Loucy (cell line): ENCODE measurements at regions not wholly inside any gene's neighbourhood (a gene's known extent, or its start where the extent isn't known, plus 50 kb on each side); places are given as distances from the start of the nearest gene placed in this dataset.

Experiments used
- H2AFZ ChIP-seq: fragments of 200-600 bp; sonication (generic); 2 replicates; pipeline ENCODE4 v1.6.0; 2016; ENCODE audit warnings: antibody characterized with exemption, mild to moderate bottlenecking, low read length, moderate library complexity
- H3F3A ChIP-seq: fragments of 200-600 bp; 2 replicates; pipeline ENCODE4 v1.6.0; 2016; ENCODE audit warnings: antibody characterized with exemption, low read depth, mild to moderate bottlenecking
- H3K27me3 ChIP-seq: fragments of 200-600 bp; sonication (generic); 2 replicates; pipeline ENCODE4 v1.6.1; 2014; ENCODE audit warnings: low read length, mild to moderate bottlenecking; ENCODE audit not compliant: insufficient read depth, poor library complexity, severe bottlenecking
- H3K36me3 ChIP-seq: fragments of 200-600 bp; sonication (generic); 2 replicates; pipeline ENCODE4 v1.6.1; 2016; ENCODE audit warnings: low read length; ENCODE audit not compliant: insufficient read depth
- H3K4me1 ChIP-seq: fragments of 200-600 bp; sonication (generic); 2 replicates; pipeline ENCODE4 v1.5.1; 2014; ENCODE audit warnings: low read length, mild to moderate bottlenecking; ENCODE audit not compliant: insufficient read depth, poor library complexity, severe bottlenecking
- H3K4me2 ChIP-seq: fragments of 200-600 bp; sonication (generic); 2 replicates; pipeline ENCODE4 v1.6.0; 2014; ENCODE audit warnings: antibody characterized with exemption, low read length, low read depth, mild to moderate bottlenecking; ENCODE audit not compliant: poor library complexity, severe bottlenecking
- H3K4me3 ChIP-seq: fragments of 200-600 bp; sonication (generic); 2 replicates; pipeline ENCODE4 v1.5.1; 2014; ENCODE audit warnings: low read length, mild to moderate bottlenecking, mixed read lengths; ENCODE audit not compliant: poor library complexity, severe bottlenecking
- H3K79me2 ChIP-seq: fragments of 200-600 bp; sonication (generic); 2 replicates; pipeline ENCODE4 v1.6.1; 2014; ENCODE audit warnings: low read length; ENCODE audit not compliant: insufficient read depth
- H3K9ac ChIP-seq: fragments of 200-600 bp; sonication (generic); 2 replicates; pipeline ENCODE4 v1.6.0; 2014; ENCODE audit warnings: mild to moderate bottlenecking, low read depth, low read length, moderate library complexity; ENCODE audit not compliant: poor library complexity, severe bottlenecking
- H3K9me2 ChIP-seq: fragments of 200-600 bp; sonication (generic); replicated peaks from 2 replicates; pipeline ENCODE4 v1.6.1; 2016; ENCODE audit warnings: low read depth, low read length, mixed read lengths
- H3K9me3 ChIP-seq: fragments of 200-600 bp; sonication (generic); 2 replicates; pipeline ENCODE4 v1.6.1; 2014; ENCODE audit warnings: mild to moderate bottlenecking, antibody characterized with exemption, low read length, low read depth; ENCODE audit not compliant: insufficient read depth
- H4K20me1 ChIP-seq: fragments of 200-600 bp; sonication (generic); 2 replicates; pipeline ENCODE4 v1.6.0; 2014; ENCODE audit warnings: antibody characterized with exemption, low read length, mild to moderate bottlenecking; ENCODE audit not compliant: insufficient read depth, poor library complexity, severe bottlenecking
- CTCF ChIP-seq: fragments of 200-600 bp; sonication (generic); conservative IDR thresholded peaks from 2 replicates; pipeline ENCODE4 v1.5.1; 2014; ENCODE audit warnings: mild to moderate bottlenecking, antibody characterized with exemption, low read length
- EZH2phosphoT487 ChIP-seq: fragments of 200-600 bp; IDR thresholded peaks from 2 replicates; pipeline ENCODE4 v1.6.1; 2018; ENCODE audit warnings: antibody characterized with exemption, mild to moderate bottlenecking, moderate library complexity, borderline replicate concordance

DNA sequence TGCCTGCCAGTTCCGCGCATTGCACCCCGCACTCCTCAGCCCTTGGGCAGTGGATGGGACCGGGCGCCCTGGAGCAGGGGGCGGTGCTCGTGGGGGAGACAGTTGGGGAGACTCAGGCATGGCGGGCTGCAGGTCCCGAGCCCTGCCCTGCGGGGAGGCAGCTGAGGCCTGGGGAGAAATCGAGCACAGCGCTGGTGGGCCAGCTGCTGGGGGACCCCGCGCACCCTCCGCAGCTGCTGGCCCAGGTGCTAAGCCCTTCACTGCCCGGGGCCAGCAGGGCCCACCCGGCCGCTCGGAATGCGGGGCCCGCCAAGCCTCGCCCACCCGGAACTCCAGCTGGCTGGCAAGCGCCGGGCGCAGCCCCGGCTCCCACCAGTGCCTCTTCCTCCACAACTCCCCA is 488.8 kb upstream of the CHST9 start:
- Histone ChIP-seq H2AFZ (no peak overlapping the region), H3K4me3 (no peak overlapping the region)
- TF ChIP-seq EZH2phosphoT487, result no peak
- TF ChIP-seq CTCF, result no peak

GRCh38 chr18:27668158-27668557 is 483.1 kb upstream of the CHST9 start:
- no peaks in the 10 kb centered on the region for H3K27me3 ChIP-seq
- no peaks in the 10 kb centered on the region for H3F3A ChIP-seq
- no peak overlapping the region for H3K9ac ChIP-seq
- H3K4me3 ChIP-seq, result no peak overlapping the region
- no peak overlapping the region for H2AFZ ChIP-seq
- TF ChIP-seq EZH2phosphoT487 (no peak), CTCF (no peak)
- no peaks in the 10 kb centered on the region for H3K79me2 ChIP-seq
- no peaks in the 10 kb centered on the region for H3K9me2 ChIP-seq
- H4K20me1 ChIP-seq, result no peaks in the 10 kb centered on the region
- no peaks in the 10 kb centered on the region for H3K4me1 ChIP-seq
- no peak overlapping the region for H3K4me2 ChIP-seq
- H3K36me3 ChIP-seq, result no peaks in the 10 kb centered on the region
- no peaks in the 10 kb centered on the region for H3K9me3 ChIP-seq

More for the DNA sequence above, 488.8 kb upstream of the CHST9 start:
- Histone ChIP-seq H3K9me3 (no peaks in the 10 kb centered on the region), H3F3A (no peaks in the 10 kb centered on the region), H3K9me2 (no peaks in the 10 kb centered on the region), H3K9ac (no peak overlapping the region), H3K79me2 (no peaks in the 10 kb centered on the region), H3K4me2 (no peak overlapping the region), H4K20me1 (no peaks in the 10 kb centered on the region), H3K27me3 (no peaks in the 10 kb centered on the region), H3K4me1 (no peaks in the 10 kb centered on the region), H3K36me3 (no peaks in the 10 kb centered on the region)

GRCh38 chr18:27667064-27667463 is 482.0 kb upstream of the CHST9 start:
- Histone ChIP-seq H3K9ac (no peak overlapping the region), H3K79me2 (no peaks in the 10 kb centered on the region), H2AFZ (no peak overlapping the region), H3K36me3 (no peaks in the 10 kb centered on the region), H3K9me2 (no peaks in the 10 kb centered on the region), H3K4me2 (no peak overlapping the region), H3K4me3 (no peak overlapping the region), H4K20me1 (no peaks in the 10 kb centered on the region), H3F3A (no peaks in the 10 kb centered on the region), H3K9me3 (no peaks in the 10 kb centered on the region), H3K4me1 (no peaks in the 10 kb centered on the region), H3K27me3 (no peaks in the 10 kb centered on the region)
- TF ChIP-seq CTCF, result no peak
- no peak for TF ChIP-seq EZH2phosphoT487
